PC-9 (cell line): ENCODE measurements at regions not wholly inside any gene's neighbourhood (a gene's known extent, or its start where the extent isn't known, plus 50 kb on each side); places are given as distances from the start of the nearest gene placed in this dataset.
"Not testable (repeated sequence)": the region's sequence is repeated elsewhere in the genome, so short reads cannot be mapped to it uniquely, and the experiment has no call there.

Experiments used
- BruUV-seq: library from RNA; stranded (reverse); fragments of 400-500 nt; replicated peaks from 2 replicates; lab custom pipeline; 2021; lab: Mats Ljungman, UMichigan
- CTCF ChIA-PET: fragments of 300-600 bp; sonication (Branson Sonifier 250); formaldehyde crosslinking; loops from one replicate; lab custom pipeline; 2022; ENCODE audit warnings: antibody characterized with exemption; lab: Charles Lee
- POLR2A ChIA-PET: fragments of 300-600 bp; sonication (Branson Sonifier 250); formaldehyde crosslinking; loops from one replicate; lab custom pipeline; 2022; ENCODE audit warnings: antibody characterized with exemption; ENCODE audit not compliant: unreplicated experiment; lab: Charles Lee
- DNase-seq, 2 experiments: peaks; one replicate each; pipeline versions ENCODE4 v3.0.0 to v3.0.0-alpha.2; 2015 to 2022; ENCODE audit warnings: mixed read lengths in 1 of 2
- H2AFZ ChIP-seq: fragments of 200-600 bp; sonication (generic); 2 replicates; pipeline ENCODE4 v1.8.1; 2017; ENCODE audit warnings: antibody characterized with exemption
- H3F3A ChIP-seq: fragments of 200-600 bp; sonication (generic); 2 replicates; pipeline ENCODE4 v1.8.1; 2017; ENCODE audit warnings: antibody characterized with exemption, mild to moderate bottlenecking, low read depth; ENCODE audit not compliant: insufficient read depth
- H3K27ac ChIP-seq: fragments of 200-600 bp; sonication (generic); 2 replicates; pipeline ENCODE4 v1.6.1; 2016; ENCODE audit warnings: mixed run types
- H3K27me3 ChIP-seq: fragments of 200-600 bp; sonication (generic); 2 replicates; pipeline ENCODE4 v1.6.1; 2016; ENCODE audit warnings: low read depth, mixed run types; ENCODE audit not compliant: insufficient read depth
- H3K36me3 ChIP-seq: fragments of 200-600 bp; sonication (generic); 2 replicates; pipeline ENCODE4 v1.6.1; 2016; ENCODE audit warnings: low read depth, mixed run types
- H3K4me1 ChIP-seq: fragments of 200-600 bp; sonication (generic); replicated peaks from 2 replicates; pipeline ENCODE4 v1.6.1; 2016; ENCODE audit warnings: mixed run types; ENCODE audit not compliant: insufficient read depth
- H3K4me2 ChIP-seq: fragments of 200-600 bp; sonication (generic); 2 replicates; pipeline ENCODE4 v1.6.1; 2017; ENCODE audit warnings: mixed run types
- H3K4me3 ChIP-seq: fragments of 200-600 bp; sonication (generic); 2 replicates; pipeline ENCODE4 v1.6.1; 2016; ENCODE audit warnings: mixed run types
- H3K79me2 ChIP-seq: fragments of 200-600 bp; sonication (generic); 2 replicates; pipeline ENCODE4 v1.6.1; 2017; ENCODE audit warnings: low read depth, mixed run types
- H3K9me2 ChIP-seq: fragments of 200-600 bp; sonication (generic); 2 replicates; pipeline ENCODE4 v1.8.1; 2017; ENCODE audit warnings: mild to moderate bottlenecking; ENCODE audit not compliant: insufficient read depth
- H3K9me3 ChIP-seq: fragments of 200-600 bp; sonication (generic); 2 replicates; pipeline ENCODE4 v1.8.1; 2016; ENCODE audit warnings: low read depth; ENCODE audit not compliant: insufficient read depth
- H4K20me1 ChIP-seq: fragments of 200-600 bp; sonication (generic); 2 replicates; pipeline ENCODE4 v1.8.1; 2017; ENCODE audit not compliant: insufficient read depth
- EZH2 ChIP-seq: fragments of 200-600 bp; sonication (generic); IDR thresholded peaks from 2 replicates; pipeline ENCODE4 v1.8.0; 2017; ENCODE audit warnings: antibody characterized with exemption, low read depth
- intact Hi-C: fragments of 100-400 bp; cut with micrococcal nuclease; formaldehyde crosslinking; loops from one replicate; pipeline ENCODE4 v1.10.0; 2022; ENCODE audit not compliant: unreplicated experiment
- TF ChIP-seq, protein P1 (sequence below): fragments of 200-600 bp; sonication (generic); conservative IDR thresholded peaks from 2 replicates; pipeline ENCODE4 v1.6.1; 2017; ENCODE audit warnings: mixed run types, antibody characterized with exemption, mild to moderate bottlenecking, moderate library complexity

GRCh38 chr7:42645906-42646305 lies 266.0 kb downstream of the C7orf25 start:
- ChIA-PET POLR2A (no interaction called here), CTCF (no interaction called here)
- no peaks in the 10 kb centered on the region for H3F3A ChIP-seq
- no peaks in the 10 kb centered on the region for H3K4me1 ChIP-seq
- H4K20me1 ChIP-seq: no peaks in the 10 kb centered on the region; the same call in 1 of the 2 replicates
- no peak overlapping the region for H3K4me2 ChIP-seq
- H3K27me3 ChIP-seq: no peaks in the 10 kb centered on the region
- H3K36me3 ChIP-seq: no peaks in the 10 kb centered on the region
- TF ChIP-seq, protein P1, sequence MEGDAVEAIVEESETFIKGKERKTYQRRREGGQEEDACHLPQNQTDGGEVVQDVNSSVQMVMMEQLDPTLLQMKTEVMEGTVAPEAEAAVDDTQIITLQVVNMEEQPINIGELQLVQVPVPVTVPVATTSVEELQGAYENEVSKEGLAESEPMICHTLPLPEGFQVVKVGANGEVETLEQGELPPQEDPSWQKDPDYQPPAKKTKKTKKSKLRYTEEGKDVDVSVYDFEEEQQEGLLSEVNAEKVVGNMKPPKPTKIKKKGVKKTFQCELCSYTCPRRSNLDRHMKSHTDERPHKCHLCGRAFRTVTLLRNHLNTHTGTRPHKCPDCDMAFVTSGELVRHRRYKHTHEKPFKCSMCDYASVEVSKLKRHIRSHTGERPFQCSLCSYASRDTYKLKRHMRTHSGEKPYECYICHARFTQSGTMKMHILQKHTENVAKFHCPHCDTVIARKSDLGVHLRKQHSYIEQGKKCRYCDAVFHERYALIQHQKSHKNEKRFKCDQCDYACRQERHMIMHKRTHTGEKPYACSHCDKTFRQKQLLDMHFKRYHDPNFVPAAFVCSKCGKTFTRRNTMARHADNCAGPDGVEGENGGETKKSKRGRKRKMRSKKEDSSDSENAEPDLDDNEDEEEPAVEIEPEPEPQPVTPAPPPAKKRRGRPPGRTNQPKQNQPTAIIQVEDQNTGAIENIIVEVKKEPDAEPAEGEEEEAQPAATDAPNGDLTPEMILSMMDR: no peak
- no peak for TF ChIP-seq EZH2
- DNase-seq: no peak
- no peaks in the 10 kb centered on the region for H3K79me2 ChIP-seq
- intact Hi-C loops: no loop called here
- H3K9me3 ChIP-seq: no peaks in the 10 kb centered on the region
- H3K9me2 ChIP-seq: no peaks in the 10 kb centered on the region
- no TSS peak for BruUV-seq
- H3K27ac ChIP-seq: no peak overlapping the region
- no peak overlapping the region for H2AFZ ChIP-seq
- no peak overlapping the region for H3K4me3 ChIP-seq

DNA sequence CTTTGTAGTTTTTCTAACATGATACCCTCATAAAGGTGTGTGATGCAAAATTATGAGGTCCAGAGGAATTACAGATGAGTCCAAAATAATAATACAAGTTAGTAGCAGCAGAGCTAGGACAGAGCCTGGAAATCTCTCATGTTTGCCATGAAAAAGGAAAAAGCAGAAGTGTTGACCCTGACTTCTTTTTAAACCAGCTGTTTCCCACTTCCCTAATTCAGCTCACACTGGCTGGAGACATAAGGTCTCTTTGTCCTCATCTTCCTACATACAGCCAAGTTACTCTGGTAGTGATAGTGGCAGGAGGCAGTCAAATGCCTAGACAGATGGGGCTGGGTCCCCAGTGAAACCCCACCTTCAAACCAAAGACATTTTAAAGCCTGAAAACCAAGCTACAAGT lies 269.2 kb downstream of the C7orf25 start:
- Histone ChIP-seq H3K9me2 (no peaks in the 10 kb centered on the region), H3K9me3 (no peaks in the 10 kb centered on the region), H3K4me1 (no peaks in the 10 kb centered on the region), H3K4me2 (no peak overlapping the region), H3K36me3 (no peaks in the 10 kb centered on the region), H4K20me1 (no peaks in the 10 kb centered on the region; the same call in 1 of the 2 replicates), H3K27me3 (no peaks in the 10 kb centered on the region), H3K4me3 (no peak overlapping the region), H2AFZ (no peak overlapping the region), H3F3A (no peaks in the 10 kb centered on the region), H3K79me2 (no peaks in the 10 kb centered on the region), H3K27ac (no peak overlapping the region)
- ChIA-PET CTCF (no interaction called here), POLR2A (no interaction called here)
- TF ChIP-seq EZH2: no peak
- TF ChIP-seq, protein P1: no peak
- no TSS peak for BruUV-seq
- DNase-seq: no peak
- intact Hi-C loops: no loop called here

- Histone ChIP-seq H3K79me2 (no peaks in the 10 kb centered on the region), H3K36me3 (no peaks in the 10 kb centered on the region), H3K4me3 (no peak overlapping the region), H2AFZ (no peak overlapping the region), H3F3A (no peaks in the 10 kb centered on the region), H3K9me3 (no peaks in the 10 kb centered on the region), H3K4me2 (no peak overlapping the region), H4K20me1 (no peaks in the 10 kb centered on the region; the same call in 1 of the 2 replicates), H3K27ac (no peak overlapping the region), H3K9me2 (no peaks in the 10 kb centered on the region), H3K27me3 (peaks cover 27% of the 10 kb centered on the region; the same call in 1 of the 2 replicates), H3K4me1 (no peaks in the 10 kb centered on the region)
- BruUV-seq: no TSS peak
- CTCF ChIA-PET: no interaction called here
- TF ChIP-seq EZH2: no peak
- TF ChIP-seq, protein P1: peak; percentile 42
- intact Hi-C loops: no loop called here
- no peak for DNase-seq
- POLR2A ChIA-PET: no interaction called here
Observed at GRCh38 chr7:42639930-42640329, 271.9 kb downstream of the C7orf25 start.

DNA sequence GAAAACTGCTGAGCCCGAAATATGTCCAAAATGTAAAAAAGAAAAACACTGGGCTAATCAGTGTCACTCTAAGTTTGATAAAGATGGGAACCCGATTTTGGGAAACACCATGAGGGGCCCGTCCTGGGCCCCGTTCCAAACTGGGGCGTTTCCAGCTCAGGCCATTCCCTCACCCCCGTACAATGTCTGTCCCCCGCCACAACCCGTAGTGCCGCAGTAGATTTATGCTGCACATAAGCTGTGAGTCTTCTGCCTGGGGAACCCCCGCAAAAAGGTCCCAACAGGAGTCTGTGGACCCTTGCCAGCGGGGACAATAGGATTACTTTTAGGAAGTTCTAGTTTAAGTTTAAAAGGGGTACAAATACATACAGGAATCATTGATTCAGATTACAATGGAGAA lies 275.5 kb downstream of the C7orf25 start:
- H4K20me1 ChIP-seq, H3K4me3 ChIP-seq, BruUV-seq, H3K79me2 ChIP-seq, H3K36me3 ChIP-seq, DNase-seq, H3K4me1 ChIP-seq, POLR2A ChIA-PET, H3K27ac ChIP-seq, H3K9me2 ChIP-seq, H3F3A ChIP-seq, H2AFZ ChIP-seq, H3K4me2 ChIP-seq, intact Hi-C loops, CTCF ChIA-PET, H3K9me3 ChIP-seq: not testable (repeated sequence)
- peaks cover 39% of the 10 kb centered on the region for H3K27me3 ChIP-seq
